ENCODE measurements at regions not wholly inside any gene's neighbourhood (a gene's known extent, or its start where the extent isn't known, plus 50 kb on each side); places are given as distances from the start of the nearest gene placed in this dataset.

GRCh38 chrX:110847334-110847733, 51.7 kb upstream of the CHRDL1 start:
- H3K36me3 ChIP-seq (ENCODE audit: control insufficient read depth, insufficient read depth, low read length) = no peaks in the 10 kb centered on the region
- 0 out of 2 replicates have a peak, but pooled peaks cover 2% of the 10 kb centered on the region for H3K27me3 ChIP-seq (ENCODE audit: control insufficient read depth, insufficient read depth, low read length)
- no peaks in the 10 kb centered on the region for H3K4me1 ChIP-seq (ENCODE audit: control insufficient read depth, insufficient read depth, low read length)
- CTCF ChIA-PET = interaction anchor here (1.0 to 1.4 kb wide), 4 partner anchors 10 to 429 kb away, joined by 3 to 4 read pairs (median 4); no protein-coding TSS in a partner anchor
- in situ Hi-C loops (cut with HindIII; ENCODE audit: low pct_unique_long_range_greater_than_20kb, low sequenced_read_pairs) = no loop called here
- no peak overlapping the region for H3K27ac ChIP-seq (ENCODE audit: low read length)
- DNase-seq (ENCODE audit: low read depth, low spot score) (peak; percentile 28), ATAC-seq (peak; percentile 89)
- no TSS peak for BruUV-seq (replicated peaks)
- TF ChIP-seq CTCF (IDR thresholded peaks at IDR 0.05) (peak; percentile 51; the same call in 1 of the 2 replicates), POLR2AphosphoS5 (IDR thresholded peaks at IDR 0.05; ENCODE audit: low read depth, low read length) (no peak)
- no peak overlapping the region for H3K4me3 ChIP-seq (ENCODE audit: low read depth in 2 of 2, low read length in 2 of 2)
- H3K9me3 ChIP-seq (ENCODE audit: control insufficient read depth, insufficient read depth, low read depth, low read length) = no peaks in the 10 kb centered on the region
- POLR2A ChIA-PET = no interaction called here
- intact Hi-C loops (cut with micrococcal nuclease; ENCODE audit: unreplicated experiment) = loop anchor here (1.0 kb wide), 1 partner anchor 397 kb away; no protein-coding TSS in a partner anchor

- BruUV-seq (replicated peaks) = no TSS peak
Measured at GRCh38 chrX:110846071-110846470, 50.5 kb upstream of the CHRDL1 start.

More at GRCh38 chrX:110846071-110846470, 50.5 kb upstream of the CHRDL1 start:
- no peak overlapping the region for H3K27ac ChIP-seq (ENCODE audit: low read length)
- 0 out of 2 replicates have a peak, but pooled peaks cover 2% of the 10 kb centered on the region for H3K27me3 ChIP-seq (ENCODE audit: control insufficient read depth, insufficient read depth, low read length)
- ATAC-seq (no peak), DNase-seq (ENCODE audit: low read depth, low spot score) (no peak)
- H3K4me3 ChIP-seq (ENCODE audit: low read depth in 2 of 2, low read length in 2 of 2) = no peak overlapping the region
- intact Hi-C loops (cut with micrococcal nuclease; ENCODE audit: unreplicated experiment) (no loop called here), in situ Hi-C loops (cut with HindIII; ENCODE audit: low pct_unique_long_range_greater_than_20kb, low sequenced_read_pairs) (no loop called here)
- H3K4me1 ChIP-seq (ENCODE audit: control insufficient read depth, insufficient read depth, low read length) = no peaks in the 10 kb centered on the region
- ChIA-PET POLR2A (no interaction called here), CTCF (interaction anchor here (1.0 kb wide), 1 partner anchor 9 kb away, joined by 6 read pairs; no protein-coding TSS in a partner anchor)
- no peaks in the 10 kb centered on the region for H3K9me3 ChIP-seq (ENCODE audit: control insufficient read depth, insufficient read depth, low read depth, low read length)
- TF ChIP-seq SIN3A (IDR thresholded peaks at IDR 0.05; ENCODE audit: borderline replicate concordance, insufficient read depth, low read depth, low read length) = no peak
- TF ChIP-seq CTCF (IDR thresholded peaks at IDR 0.05) = no peak
- no peak for TF ChIP-seq REST (IDR thresholded peaks at IDR 0.05; ENCODE audit: insufficient read depth in 1 of 2, low read depth in 2 of 2, low read length in 1 of 2)
- TF ChIP-seq TCF7L2 (IDR thresholded peaks at IDR 0.05; ENCODE audit: low read depth, low read length) = no peak
- no peak for TF ChIP-seq POLR2AphosphoS5 (IDR thresholded peaks at IDR 0.05; ENCODE audit: low read depth, low read length)
- H3K36me3 ChIP-seq (ENCODE audit: control insufficient read depth, insufficient read depth, low read length) = no peaks in the 10 kb centered on the region

Measured in Panc1 (cell line).